Liver (tissue), 8 donors: ENCODE measurements at regions not wholly inside any gene's neighbourhood (a gene's known extent, or its start where the extent isn't known, plus 50 kb on each side); places are given as distances from the start of the nearest gene placed in this dataset.

Source experiments
- DNase-seq: peaks from one replicate; pipeline ENCODE4 v3.0.0-alpha.2; 2017; ENCODE audit warnings: low spot score
- H3K27ac ChIP-seq, 2 donors: one replicate each; pipeline ENCODE4 v1.7.0; 2013; ENCODE audit warnings: inconsistent platforms in 2 of 2, low read length in 2 of 2, control low read depth in 1 of 2, low read depth in 1 of 2, mild to moderate bottlenecking in 1 of 2
- H3K27me3 ChIP-seq, 4 donors: one replicate each; pipeline versions ENCODE4 v1.6.1 to v1.7.0; 2013; ENCODE audit warnings: low read length in 3 of 4, inconsistent platforms in 1 of 4, mild to moderate bottlenecking in 1 of 4, moderate library complexity in 1 of 4; ENCODE audit not compliant: control insufficient read depth in 4 of 4, insufficient read depth in 4 of 4
- H3K36me3 ChIP-seq, 4 donors: one replicate each; pipeline versions ENCODE4 v1.6.1 to v1.7.0; 2013; ENCODE audit warnings: low read length in 3 of 4, mild to moderate bottlenecking in 3 of 4, low read depth in 1 of 4, moderate library complexity in 1 of 4; ENCODE audit not compliant: control insufficient read depth in 4 of 4, insufficient read depth in 3 of 4
- H3K4me1 ChIP-seq, 4 donors: one replicate each; pipeline versions ENCODE4 v1.6.1 to v1.7.0; 2013; ENCODE audit warnings: low read length in 3 of 4, mild to moderate bottlenecking in 3 of 4, moderate library complexity in 1 of 4; ENCODE audit not compliant: control insufficient read depth in 4 of 4, insufficient read depth in 4 of 4
- H3K4me3 ChIP-seq, 3 donors: one replicate each; pipeline versions ENCODE4 v1.6.1 to v1.7.0; 2013; ENCODE audit warnings: low read length in 3 of 3, control low read depth in 1 of 3, low read depth in 1 of 3, mild to moderate bottlenecking in 1 of 3
- H3K9ac ChIP-seq, 2 donors: one replicate each; pipeline ENCODE4 v1.7.0; 2013; ENCODE audit warnings: low read length in 2 of 2, mild to moderate bottlenecking in 2 of 2, moderate library complexity in 2 of 2, control low read depth in 1 of 2, low read depth in 1 of 2
- H3K9me3 ChIP-seq, 4 donors: one replicate each; pipeline versions ENCODE4 v1.6.1 to v1.7.0; 2013; ENCODE audit warnings: low read length in 3 of 4; ENCODE audit not compliant: control insufficient read depth in 4 of 4
- FOXA1 ChIP-seq: IDR thresholded peaks from 2 replicates; pipeline ENCODE4 v1.6.1; 2016; ENCODE audit warnings: antibody characterized with exemption
- FOXA2 ChIP-seq: IDR thresholded peaks from 2 replicates; pipeline ENCODE4 v1.6.1; 2016; ENCODE audit warnings: antibody characterized with exemption
- GABPA ChIP-seq, 2 donors: IDR thresholded peaks in 1 of 2; conservative IDR thresholded peaks in 1 of 2; 2 replicates each; pipeline ENCODE4 v1.6.1; 2016; ENCODE audit warnings: antibody characterized with exemption in 2 of 2, mild to moderate bottlenecking in 1 of 2, moderate library complexity in 1 of 2
- HNF4A ChIP-seq, 2 donors: conservative IDR thresholded peaks; 2 replicates each; pipeline ENCODE4 v1.6.1; 2016; ENCODE audit warnings: antibody characterized with exemption in 2 of 2, mild to moderate bottlenecking in 2 of 2
- HNF4G ChIP-seq: IDR thresholded peaks from 2 replicates; pipeline ENCODE4 v1.6.1; 2016; ENCODE audit warnings: antibody characterized with exemption
- JUND ChIP-seq, 2 donors: IDR thresholded peaks; 2 replicates each; pipeline ENCODE4 v1.6.1; 2016; ENCODE audit warnings: antibody characterized with exemption in 2 of 2
- RAD21 ChIP-seq, 2 donors: IDR thresholded peaks; 2 replicates each; pipeline ENCODE4 v1.6.1; 2016; ENCODE audit warnings: antibody characterized with exemption in 2 of 2, mild to moderate bottlenecking in 2 of 2
- RXRA ChIP-seq, 2 donors: IDR thresholded peaks; 2 replicates each; pipeline ENCODE4 v1.6.1; 2017 to 2018; ENCODE audit warnings: antibody characterized with exemption in 2 of 2, mild to moderate bottlenecking in 1 of 2
- SP1 ChIP-seq: IDR thresholded peaks from 2 replicates; pipeline ENCODE4 v1.6.1; 2018; ENCODE audit warnings: antibody characterized with exemption, mild to moderate bottlenecking
- TAF1 ChIP-seq: conservative IDR thresholded peaks from 2 replicates; pipeline ENCODE4 v1.6.1; 2016; ENCODE audit warnings: antibody characterized with exemption, mild to moderate bottlenecking
- YY1 ChIP-seq: IDR thresholded peaks from 2 replicates; pipeline ENCODE4 v1.6.1; 2016; ENCODE audit warnings: antibody characterized with exemption, mild to moderate bottlenecking
- WGBS: extraction: QIAGEN DNeasy Blood & Tissue Kit; methylation state at CpG from one replicate; pipeline ENCODE4 v1.1.7; 2013; 5-methylcytosine and 5-hydroxymethylcytosine counted together
- TF ChIP-seq, protein P1 (sequence below): IDR thresholded peaks from 2 replicates; pipeline ENCODE4 v1.6.1; 2016; ENCODE audit warnings: antibody characterized with exemption, mild to moderate bottlenecking
- TF ChIP-seq, protein P2 (sequence below): fragments of 150-350 bp; IDR thresholded peaks from 2 replicates; pipeline ENCODE4 v1.5.1; 2017; ENCODE audit warnings: improper control_type of control experiment, low read depth, low read length; ENCODE audit not compliant: missing input control
- TF ChIP-seq, protein P3 (sequence below): IDR thresholded peaks from 2 replicates; pipeline ENCODE4 v1.6.1; 2016; ENCODE audit warnings: antibody characterized with exemption
- TF ChIP-seq, protein P4 (sequence below): IDR thresholded peaks from 2 replicates; pipeline ENCODE4 v1.6.1; 2016; ENCODE audit warnings: antibody characterized with exemption
- donor health status: healthy.
- donor health status: healthy.
- donor health status: healthy.
- donor health status: healthy.
- donor health status: healthy.

DNA sequence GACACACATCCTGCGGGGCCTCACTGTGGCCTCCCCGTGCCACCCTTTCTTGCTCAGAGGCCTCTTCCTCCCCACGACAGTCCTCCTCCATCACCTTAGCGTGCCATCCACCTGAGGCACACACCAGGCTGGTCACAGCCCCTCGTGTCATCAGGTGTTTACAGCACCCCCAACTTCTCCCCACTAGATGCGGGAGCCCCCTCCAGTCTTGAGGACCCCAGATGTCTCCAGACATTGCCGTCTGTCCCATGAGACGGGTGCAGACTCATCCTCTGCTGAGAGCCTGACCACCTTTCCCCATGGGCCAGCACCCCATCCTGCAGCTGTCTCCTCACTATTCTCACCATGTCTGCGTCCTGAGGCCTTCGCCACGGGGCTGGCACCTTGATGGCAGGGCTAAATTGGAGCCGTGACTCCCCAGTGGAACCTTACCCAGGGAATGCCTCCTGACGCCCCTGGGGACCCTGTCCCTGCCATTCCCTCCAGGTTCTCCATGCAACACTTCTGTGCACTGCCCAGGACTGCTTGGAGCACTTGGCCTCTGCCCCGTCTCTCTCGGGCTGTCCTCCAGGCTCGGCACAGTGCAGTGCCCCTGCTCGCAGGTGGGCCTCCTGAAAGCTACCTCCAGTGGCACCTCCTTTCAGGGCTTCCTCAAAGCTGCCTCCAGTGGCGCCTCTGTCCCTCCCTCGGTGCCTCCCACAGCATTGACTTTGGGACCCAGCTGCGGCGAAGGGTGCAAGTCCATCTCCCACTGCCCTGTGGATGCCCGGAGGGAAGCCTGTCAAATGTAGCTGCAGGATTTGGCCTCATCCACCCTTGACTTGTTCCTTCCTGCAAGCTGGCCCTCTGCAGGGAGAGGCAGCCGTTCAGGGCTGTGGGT lies 1386.8 kb downstream of the BRD1 start:
- H3K27me3 ChIP-seq = peaks cover 0 to 3% (median under 1%) of the 10 kb centered on the region in 4 donors

DNA sequence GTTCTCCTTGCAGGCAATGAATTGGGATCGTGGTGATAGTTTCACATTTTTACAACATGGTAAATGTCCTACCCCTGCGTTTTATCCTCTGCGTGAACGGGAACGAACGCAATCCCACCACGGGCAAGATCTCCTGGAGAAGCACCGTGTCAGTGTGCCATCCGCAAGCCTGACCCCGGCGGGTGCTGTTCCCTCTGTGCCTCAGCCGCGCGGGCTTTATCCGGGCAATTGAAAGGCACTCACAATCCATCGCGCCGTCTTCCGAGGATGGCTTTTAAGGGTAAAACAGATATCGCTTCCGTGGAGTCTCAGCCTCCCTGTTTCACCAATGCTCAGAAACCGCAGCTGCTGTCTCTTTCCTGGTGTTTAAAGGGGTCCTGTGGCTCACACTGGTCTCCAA lies 1387.5 kb downstream of the BRD1 start:
- Histone ChIP-seq H3K36me3 (no peaks in the 10 kb centered on the region), H3K27ac (no peak overlapping the region), H3K9ac (no peak overlapping the region), H3K4me3 (no peak overlapping the region), H3K9me3 (no peaks in the 10 kb centered on the region), H3K4me1 (no peaks in the 10 kb centered on the region), H3K27me3 (peaks cover 0 to 3% (median under 1%) of the 10 kb centered on the region in 4 donors)
- TF ChIP-seq YY1 = no peak
- DNase-seq = no peak
- 85% methylated on average over 22 of the region's 22 CpGs for WGBS

More for the DNA sequence above, 1386.8 kb downstream of the BRD1 start:
- Histone ChIP-seq H3K4me1 (no peaks in the 10 kb centered on the region), H3K27ac (no peak overlapping the region), H3K36me3 (no peaks in the 10 kb centered on the region), H3K9me3 (no peaks in the 10 kb centered on the region), H3K4me3 (no peak overlapping the region), H3K9ac (no peak overlapping the region)
- no peak for TF ChIP-seq FOXA2
- no peak for DNase-seq
- 80% methylated on average over 23 of the region's 23 CpGs for WGBS

DNA sequence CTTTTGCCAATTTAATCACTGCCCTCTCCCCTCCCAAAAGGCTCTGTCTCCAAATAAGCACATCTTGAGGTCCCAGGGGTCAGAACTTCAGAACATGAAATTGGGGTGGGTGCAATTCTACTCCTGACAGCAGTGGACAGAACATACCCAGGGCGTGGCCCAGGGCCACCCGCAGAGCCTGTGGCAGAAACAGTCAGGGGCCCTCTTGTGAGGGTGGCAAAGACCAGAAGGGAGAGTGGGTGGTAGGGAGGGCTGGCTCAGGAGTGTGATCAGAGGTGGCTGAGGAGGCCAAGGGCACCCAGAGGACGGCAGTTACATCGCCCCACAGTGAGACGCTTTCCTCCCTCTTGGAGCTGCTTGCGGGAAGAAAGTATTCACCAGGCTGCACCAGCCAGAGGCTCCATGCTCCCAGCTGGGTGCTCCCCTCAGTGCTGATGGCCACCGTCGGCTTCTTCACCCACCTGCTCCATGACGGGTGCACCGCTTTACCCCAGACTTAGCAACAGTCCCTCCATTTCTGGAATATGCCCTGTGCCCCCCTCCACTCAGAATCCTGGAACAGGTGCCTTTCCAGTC lies 1388.0 kb downstream of the BRD1 start:
- Histone ChIP-seq H3K27ac (no peak overlapping the region), H3K9me3 (no peaks in the 10 kb centered on the region), H3K4me1 (no peaks in the 10 kb centered on the region), H3K27me3 (peaks cover 0 to 3% (median under 1%) of the 10 kb centered on the region in 4 donors), H3K36me3 (no peaks in the 10 kb centered on the region), H3K9ac (no peak overlapping the region), H3K4me3 (no peak overlapping the region)
- WGBS = 83% methylated on average over 10 of the region's 10 CpGs
- no peak for DNase-seq
- no peak for TF ChIP-seq TAF1
- no peak for TF ChIP-seq HNF4A (conservative IDR thresholded peaks at IDR 0.05)
- TF ChIP-seq SP1 = no peak
- no peak for TF ChIP-seq FOXA2
- TF ChIP-seq RAD21 (IDR thresholded peaks at IDR 0.05) = no peak

DNA sequence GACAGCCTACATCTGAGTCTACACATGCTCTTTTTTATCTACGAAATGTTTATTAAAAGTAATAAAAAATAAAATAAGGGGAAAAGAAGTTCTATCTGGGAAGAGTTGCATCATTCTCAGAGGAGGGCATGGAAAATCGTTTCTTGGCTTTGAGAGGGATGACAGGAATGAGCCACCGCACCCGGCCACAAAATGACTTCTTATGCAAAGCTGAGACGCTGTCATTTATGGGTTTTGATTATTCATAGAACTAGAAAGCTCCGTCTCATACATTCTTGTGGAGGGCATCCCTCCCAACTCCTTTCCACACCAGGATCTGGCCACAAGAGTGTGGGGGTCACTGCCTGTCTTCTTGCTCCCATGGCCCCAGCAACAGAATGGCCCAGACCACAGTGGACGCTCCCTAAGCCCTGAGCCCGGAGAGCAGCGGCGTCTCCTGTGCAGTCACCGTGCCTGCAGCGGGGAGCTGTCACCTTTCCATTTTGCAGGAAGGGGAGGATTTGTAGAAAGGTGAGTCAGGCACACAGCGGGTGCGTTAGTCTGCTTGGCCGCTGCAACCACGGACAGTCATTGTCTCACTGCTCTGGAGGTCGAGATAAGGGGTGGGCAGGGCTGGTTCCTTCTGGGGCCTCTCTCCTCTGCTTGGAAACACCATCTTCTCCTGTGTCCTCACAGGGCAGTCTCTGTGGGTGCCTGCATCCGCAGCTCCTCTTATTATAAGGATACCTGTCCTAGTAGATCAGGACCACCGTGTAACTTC lies 1388.7 kb downstream of the BRD1 start:
- no peaks in the 10 kb centered on the region for H3K4me1 ChIP-seq
- WGBS = 50% methylated on average over 19 of the region's 19 CpGs
- no peak overlapping the region for H3K9ac ChIP-seq
- H3K9me3 ChIP-seq = no peaks in the 10 kb centered on the region
- H3K36me3 ChIP-seq = no peaks in the 10 kb centered on the region
- no peak overlapping the region for H3K4me3 ChIP-seq
- H3K27ac ChIP-seq = no peak overlapping the region
- DNase-seq = no peak
- H3K27me3 ChIP-seq = peaks cover 0 to 3% (median under 1%) of the 10 kb centered on the region in 4 donors
- TF ChIP-seq JUND (IDR thresholded peaks at IDR 0.05) (no peak), SP1 (no peak), HNF4G (no peak), RXRA (IDR thresholded peaks at IDR 0.05) (no peak), RAD21 (IDR thresholded peaks at IDR 0.05) (no peak), YY1 (no peak), FOXA1 (no peak), HNF4A (conservative IDR thresholded peaks at IDR 0.05) (no peak), TAF1 (no peak), GABPA (IDR thresholded peaks at IDR 0.05 in 1 of 2, conservative IDR thresholded peaks at IDR 0.05 in 1 of 2) (no peak)
- TF ChIP-seq, protein P1, sequence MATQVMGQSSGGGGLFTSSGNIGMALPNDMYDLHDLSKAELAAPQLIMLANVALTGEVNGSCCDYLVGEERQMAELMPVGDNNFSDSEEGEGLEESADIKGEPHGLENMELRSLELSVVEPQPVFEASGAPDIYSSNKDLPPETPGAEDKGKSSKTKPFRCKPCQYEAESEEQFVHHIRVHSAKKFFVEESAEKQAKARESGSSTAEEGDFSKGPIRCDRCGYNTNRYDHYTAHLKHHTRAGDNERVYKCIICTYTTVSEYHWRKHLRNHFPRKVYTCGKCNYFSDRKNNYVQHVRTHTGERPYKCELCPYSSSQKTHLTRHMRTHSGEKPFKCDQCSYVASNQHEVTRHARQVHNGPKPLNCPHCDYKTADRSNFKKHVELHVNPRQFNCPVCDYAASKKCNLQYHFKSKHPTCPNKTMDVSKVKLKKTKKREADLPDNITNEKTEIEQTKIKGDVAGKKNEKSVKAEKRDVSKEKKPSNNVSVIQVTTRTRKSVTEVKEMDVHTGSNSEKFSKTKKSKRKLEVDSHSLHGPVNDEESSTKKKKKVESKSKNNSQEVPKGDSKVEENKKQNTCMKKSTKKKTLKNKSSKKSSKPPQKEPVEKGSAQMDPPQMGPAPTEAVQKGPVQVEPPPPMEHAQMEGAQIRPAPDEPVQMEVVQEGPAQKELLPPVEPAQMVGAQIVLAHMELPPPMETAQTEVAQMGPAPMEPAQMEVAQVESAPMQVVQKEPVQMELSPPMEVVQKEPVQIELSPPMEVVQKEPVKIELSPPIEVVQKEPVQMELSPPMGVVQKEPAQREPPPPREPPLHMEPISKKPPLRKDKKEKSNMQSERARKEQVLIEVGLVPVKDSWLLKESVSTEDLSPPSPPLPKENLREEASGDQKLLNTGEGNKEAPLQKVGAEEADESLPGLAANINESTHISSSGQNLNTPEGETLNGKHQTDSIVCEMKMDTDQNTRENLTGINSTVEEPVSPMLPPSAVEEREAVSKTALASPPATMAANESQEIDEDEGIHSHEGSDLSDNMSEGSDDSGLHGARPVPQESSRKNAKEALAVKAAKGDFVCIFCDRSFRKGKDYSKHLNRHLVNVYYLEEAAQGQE = no peak
- TF ChIP-seq, protein P2, sequence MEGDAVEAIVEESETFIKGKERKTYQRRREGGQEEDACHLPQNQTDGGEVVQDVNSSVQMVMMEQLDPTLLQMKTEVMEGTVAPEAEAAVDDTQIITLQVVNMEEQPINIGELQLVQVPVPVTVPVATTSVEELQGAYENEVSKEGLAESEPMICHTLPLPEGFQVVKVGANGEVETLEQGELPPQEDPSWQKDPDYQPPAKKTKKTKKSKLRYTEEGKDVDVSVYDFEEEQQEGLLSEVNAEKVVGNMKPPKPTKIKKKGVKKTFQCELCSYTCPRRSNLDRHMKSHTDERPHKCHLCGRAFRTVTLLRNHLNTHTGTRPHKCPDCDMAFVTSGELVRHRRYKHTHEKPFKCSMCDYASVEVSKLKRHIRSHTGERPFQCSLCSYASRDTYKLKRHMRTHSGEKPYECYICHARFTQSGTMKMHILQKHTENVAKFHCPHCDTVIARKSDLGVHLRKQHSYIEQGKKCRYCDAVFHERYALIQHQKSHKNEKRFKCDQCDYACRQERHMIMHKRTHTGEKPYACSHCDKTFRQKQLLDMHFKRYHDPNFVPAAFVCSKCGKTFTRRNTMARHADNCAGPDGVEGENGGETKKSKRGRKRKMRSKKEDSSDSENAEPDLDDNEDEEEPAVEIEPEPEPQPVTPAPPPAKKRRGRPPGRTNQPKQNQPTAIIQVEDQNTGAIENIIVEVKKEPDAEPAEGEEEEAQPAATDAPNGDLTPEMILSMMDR = no peak
- TF ChIP-seq, protein P3, sequence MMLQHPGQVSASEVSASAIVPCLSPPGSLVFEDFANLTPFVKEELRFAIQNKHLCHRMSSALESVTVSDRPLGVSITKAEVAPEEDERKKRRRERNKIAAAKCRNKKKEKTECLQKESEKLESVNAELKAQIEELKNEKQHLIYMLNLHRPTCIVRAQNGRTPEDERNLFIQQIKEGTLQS = no peak
- TF ChIP-seq, protein P4, sequence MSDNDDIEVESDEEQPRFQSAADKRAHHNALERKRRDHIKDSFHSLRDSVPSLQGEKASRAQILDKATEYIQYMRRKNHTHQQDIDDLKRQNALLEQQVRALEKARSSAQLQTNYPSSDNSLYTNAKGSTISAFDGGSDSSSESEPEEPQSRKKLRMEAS = no peak
